ENCODE measurements at regions not wholly inside any gene's neighbourhood (a gene's known extent, or its start where the extent isn't known, plus 50 kb on each side); places are given as distances from the start of the nearest gene placed in this dataset.
"Not testable (repeated sequence)": the region's sequence is repeated elsewhere in the genome, so short reads cannot be mapped to it uniquely, and the experiment has no call there.

DNA sequence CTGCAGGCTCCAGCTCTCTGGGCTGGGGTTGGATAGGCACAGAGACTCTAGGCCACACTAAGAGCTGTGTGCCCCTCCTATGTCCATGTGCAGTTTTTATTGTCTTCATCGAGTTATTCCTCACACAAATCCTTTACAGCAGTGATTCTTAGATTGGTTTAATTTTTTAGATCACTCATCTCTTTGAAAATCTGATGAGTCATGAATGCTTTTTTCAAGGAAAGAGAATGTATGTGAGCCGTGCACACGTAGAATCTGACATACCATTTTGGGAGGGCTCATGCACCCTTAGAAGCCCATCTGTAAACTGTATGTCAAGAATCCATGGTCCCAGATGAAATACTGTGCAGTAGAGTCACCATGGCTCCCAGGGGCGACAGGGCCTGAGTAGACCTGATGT, 100.7 kb upstream of the S1PR3 start:
- Histone ChIP-seq H3K4me1 (ENCODE audit: control insufficient read depth in 1 of 2, insufficient read depth in 2 of 2, low read length in 2 of 2) (no peaks in the 10 kb centered on the region), H3K27me3 (ENCODE audit: low read depth, low read length) (no peaks in the 10 kb centered on the region), H3K36me3 (ENCODE audit: control insufficient read depth in 1 of 2, insufficient read depth in 2 of 2, low read length in 2 of 2) (no peaks in the 10 kb centered on the region), H3K4me3 (ENCODE audit: low read depth in 1 of 2, low read length in 2 of 2) (no peak overlapping the region), H3K27ac (ENCODE audit: low read length) (no peak overlapping the region), H3K9me3 (ENCODE audit: control insufficient read depth in 1 of 2, low read length in 2 of 2) (no peaks in the 10 kb centered on the region)

DNA sequence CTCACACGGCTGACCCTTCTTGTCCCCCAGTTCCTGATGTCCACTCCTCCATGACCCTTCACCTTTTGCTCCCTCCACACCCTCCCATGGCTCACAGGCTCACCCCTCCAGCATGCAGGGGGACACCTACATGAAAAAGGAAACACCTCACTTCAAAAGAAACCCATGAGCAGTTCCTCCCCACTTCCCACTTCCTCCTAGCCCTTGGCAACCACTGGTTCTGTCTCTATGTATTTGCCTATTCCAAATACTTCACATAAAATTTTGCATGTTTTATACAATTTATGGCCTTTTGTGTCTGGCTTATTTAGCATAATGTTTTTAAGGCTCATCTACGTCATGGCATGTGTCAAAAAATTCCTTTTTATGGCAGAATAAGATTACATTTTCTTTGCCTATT, 100.2 kb upstream of the S1PR3 start:
- Histone ChIP-seq H3K27me3 (ENCODE audit: low read depth, low read length) (no peaks in the 10 kb centered on the region), H3K4me3 (ENCODE audit: low read depth in 1 of 2, low read length in 2 of 2) (no peak overlapping the region), H3K9me3 (ENCODE audit: control insufficient read depth in 1 of 2, low read length in 2 of 2) (no peaks in the 10 kb centered on the region), H3K4me1 (ENCODE audit: control insufficient read depth in 1 of 2, insufficient read depth in 2 of 2, low read length in 2 of 2) (no peaks in the 10 kb centered on the region), H3K27ac (ENCODE audit: low read length) (no peak overlapping the region), H3K36me3 (ENCODE audit: control insufficient read depth in 1 of 2, insufficient read depth in 2 of 2, low read length in 2 of 2) (no peaks in the 10 kb centered on the region)

DNA sequence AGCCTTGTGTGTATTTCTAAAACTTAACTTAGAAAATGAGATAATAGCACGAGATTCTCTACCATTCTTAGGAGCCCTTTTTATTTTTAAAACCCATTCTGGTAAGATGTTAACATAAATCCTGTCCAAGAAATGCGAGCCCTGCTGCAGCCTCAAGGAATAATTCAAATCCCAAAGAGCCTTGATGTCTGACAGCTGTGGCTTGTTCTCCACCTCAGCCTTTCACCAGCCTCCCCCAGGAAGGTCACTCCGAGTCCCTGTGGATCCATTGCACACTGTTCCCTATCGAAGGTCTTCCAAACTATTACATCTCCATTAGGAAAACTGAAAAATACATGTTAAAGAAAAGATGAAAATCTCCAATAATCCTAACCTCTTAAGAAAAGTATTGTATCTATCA, 98.5 kb upstream of the S1PR3 start:
- Histone ChIP-seq H3K36me3 (ENCODE audit: control insufficient read depth in 1 of 2, insufficient read depth in 2 of 2, low read length in 2 of 2) (no peaks in the 10 kb centered on the region), H3K4me3 (ENCODE audit: low read depth in 1 of 2, low read length in 2 of 2) (no peak overlapping the region), H3K27ac (ENCODE audit: low read length) (no peak overlapping the region), H3K27me3 (ENCODE audit: low read depth, low read length) (no peaks in the 10 kb centered on the region), H3K4me1 (ENCODE audit: control insufficient read depth in 1 of 2, insufficient read depth in 2 of 2, low read length in 2 of 2) (no peaks in the 10 kb centered on the region), H3K9me3 (ENCODE audit: control insufficient read depth in 1 of 2, low read length in 2 of 2) (no peaks in the 10 kb centered on the region)

DNA sequence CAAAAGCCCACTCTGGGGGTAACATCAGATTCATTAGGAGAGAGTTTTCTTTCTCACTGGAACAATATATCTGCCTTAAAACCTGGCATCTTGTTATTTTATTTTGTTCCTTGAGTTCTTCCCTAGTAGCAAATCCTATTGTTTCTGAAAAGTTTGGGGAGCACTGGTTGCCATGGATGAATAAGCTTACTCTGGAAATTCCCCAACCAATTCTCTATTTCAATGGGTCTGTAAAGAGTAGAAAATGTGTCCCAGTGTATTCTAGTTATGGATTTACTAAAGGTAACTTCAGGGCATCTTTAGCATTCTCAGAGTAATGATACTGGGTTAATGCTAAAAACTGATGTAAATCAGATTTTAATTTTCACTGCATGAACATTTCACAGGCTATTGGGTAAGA, 94.2 kb upstream of the S1PR3 start:
- Histone ChIP-seq H3K27ac (ENCODE audit: low read length) (no peak overlapping the region), H3K4me1 (ENCODE audit: control insufficient read depth in 1 of 2, insufficient read depth in 2 of 2, low read length in 2 of 2) (no peaks in the 10 kb centered on the region), H3K9me3 (ENCODE audit: control insufficient read depth in 1 of 2, low read length in 2 of 2) (no peaks in the 10 kb centered on the region), H3K36me3 (ENCODE audit: control insufficient read depth in 1 of 2, insufficient read depth in 2 of 2, low read length in 2 of 2) (no peaks in the 10 kb centered on the region), H3K4me3 (ENCODE audit: low read depth in 1 of 2, low read length in 2 of 2) (no peak overlapping the region), H3K27me3 (ENCODE audit: low read depth, low read length) (no peaks in the 10 kb centered on the region)

DNA sequence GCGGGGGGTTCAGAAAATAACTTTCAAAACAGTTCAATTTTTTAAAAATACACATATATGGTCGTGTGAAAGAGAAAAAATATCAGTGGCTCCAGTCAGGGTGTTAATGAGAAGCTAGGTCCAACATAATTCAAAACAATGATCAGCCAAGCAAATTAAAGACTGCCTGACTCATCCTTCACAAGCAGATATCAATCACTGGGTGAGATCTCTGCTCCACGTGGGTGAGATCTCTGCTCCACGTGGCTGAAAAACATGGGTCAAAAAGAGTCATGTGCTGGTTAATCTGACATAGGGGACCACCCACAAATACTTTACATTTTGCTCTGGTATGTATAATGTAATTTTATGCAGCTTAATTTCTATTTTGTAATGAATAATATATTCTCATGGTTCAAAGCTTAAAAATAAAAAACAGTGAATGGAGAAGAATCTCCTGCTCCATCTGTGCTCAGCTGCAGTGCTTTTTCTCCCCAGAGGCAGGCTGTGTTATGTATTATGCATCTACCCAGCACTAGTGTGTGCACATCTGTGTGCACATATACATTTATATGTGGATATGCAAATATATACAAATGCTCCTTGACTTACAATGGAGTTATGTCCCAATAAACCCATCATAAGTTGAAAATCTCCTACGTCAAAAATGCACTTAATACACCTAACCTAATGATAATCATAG, 93.1 kb upstream of the S1PR3 start:
- Histone ChIP-seq H3K4me3 (ENCODE audit: low read depth in 1 of 2, low read length in 2 of 2) (no peak overlapping the region), H3K36me3 (ENCODE audit: control insufficient read depth in 1 of 2, insufficient read depth in 2 of 2, low read length in 2 of 2) (no peaks in the 10 kb centered on the region), H3K27me3 (ENCODE audit: low read depth, low read length) (no peaks in the 10 kb centered on the region), H3K4me1 (ENCODE audit: control insufficient read depth in 1 of 2, insufficient read depth in 2 of 2, low read length in 2 of 2) (no peaks in the 10 kb centered on the region), H3K27ac (ENCODE audit: low read length) (no peak overlapping the region), H3K9me3 (ENCODE audit: control insufficient read depth in 1 of 2, low read length in 2 of 2) (no peaks in the 10 kb centered on the region)

DNA sequence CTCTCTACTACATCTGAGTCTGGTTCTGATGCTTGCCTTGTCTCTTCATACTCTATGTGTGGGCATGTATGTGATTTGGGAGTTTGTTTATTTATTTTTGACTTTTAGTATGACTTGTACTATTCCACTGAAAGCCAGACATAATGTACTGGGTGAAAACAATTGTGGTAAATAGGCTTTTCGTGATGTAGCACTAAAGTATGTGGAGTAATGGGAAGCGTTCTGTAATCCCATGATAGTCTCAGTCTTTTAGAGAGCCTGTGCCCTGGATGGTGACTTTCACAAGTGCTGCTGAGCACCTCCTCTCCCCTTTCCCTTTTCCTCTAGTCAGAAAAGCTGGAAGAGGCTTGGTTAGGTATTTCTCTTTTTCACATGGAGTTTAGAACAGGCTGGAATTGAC, 85.8 kb upstream of the S1PR3 start:
- Histone ChIP-seq H3K4me3 (ENCODE audit: low read depth in 1 of 2, low read length in 2 of 2) (no peak overlapping the region), H3K4me1 (ENCODE audit: control insufficient read depth in 1 of 2, insufficient read depth in 2 of 2, low read length in 2 of 2) (no peaks in the 10 kb centered on the region), H3K36me3 (ENCODE audit: control insufficient read depth in 1 of 2, insufficient read depth in 2 of 2, low read length in 2 of 2) (no peaks in the 10 kb centered on the region), H3K27ac (ENCODE audit: low read length) (no peak overlapping the region), H3K27me3 (ENCODE audit: low read depth, low read length) (no peaks in the 10 kb centered on the region), H3K9me3 (ENCODE audit: control insufficient read depth in 1 of 2, low read length in 2 of 2) (no peaks in the 10 kb centered on the region)

DNA sequence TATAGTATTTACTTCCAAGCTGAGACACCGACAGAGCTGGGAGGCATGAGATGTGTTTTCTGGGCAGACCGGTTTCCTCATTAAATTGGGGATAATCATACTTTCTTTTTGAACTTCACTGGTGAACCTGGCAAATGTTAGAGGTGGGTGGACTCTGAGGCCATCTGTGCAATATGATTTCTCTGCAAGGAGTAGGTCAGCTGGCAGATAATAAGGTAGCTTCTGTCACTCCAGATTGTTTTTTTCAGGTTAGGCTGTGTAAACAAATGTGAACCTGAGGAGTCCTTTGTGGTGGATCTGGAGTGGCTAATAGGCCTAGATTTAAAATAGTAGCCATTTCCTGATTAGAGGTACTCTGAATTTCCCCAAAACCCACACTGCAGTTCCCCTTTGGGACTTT, 75.4 kb upstream of the S1PR3 start:
- no peaks in the 10 kb centered on the region for H3K27me3 ChIP-seq (ENCODE audit: low read depth, low read length)
- no peak overlapping the region for H3K27ac ChIP-seq (ENCODE audit: low read length)
- H3K4me3 ChIP-seq (ENCODE audit: low read depth in 1 of 2, low read length in 2 of 2) = no peak overlapping the region
- H3K9me3 ChIP-seq (ENCODE audit: control insufficient read depth in 1 of 2, low read length in 2 of 2) = no peaks in the 10 kb centered on the region
- peaks cover 0 to 17% of the 10 kb centered on the region in 2 donors for H3K4me1 ChIP-seq (ENCODE audit: control insufficient read depth in 1 of 2, insufficient read depth in 2 of 2, low read length in 2 of 2)
- no peaks in the 10 kb centered on the region for H3K36me3 ChIP-seq (ENCODE audit: control insufficient read depth in 1 of 2, insufficient read depth in 2 of 2, low read length in 2 of 2)

DNA sequence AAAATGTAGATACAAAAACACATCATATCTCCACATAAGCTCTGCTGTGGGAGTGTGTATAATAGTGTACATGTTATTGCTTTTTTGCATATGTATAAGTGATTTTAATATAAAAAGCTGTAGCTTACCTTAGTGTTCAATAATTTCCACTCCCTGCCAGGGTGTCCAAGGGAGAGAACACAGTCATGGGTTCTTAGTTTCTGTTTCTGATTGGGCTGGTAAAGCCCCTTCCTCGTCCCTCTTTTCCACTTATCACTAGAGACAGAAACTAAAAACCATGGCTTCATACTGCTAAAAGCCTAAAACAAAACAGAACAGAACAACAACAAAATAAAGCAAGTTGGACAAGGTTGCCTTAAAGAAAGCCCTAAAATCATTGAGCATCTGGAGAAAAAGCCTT, 74.4 kb upstream of the S1PR3 start:
- Histone ChIP-seq H3K4me1 (ENCODE audit: control insufficient read depth in 1 of 2, insufficient read depth in 2 of 2, low read length in 2 of 2) (peaks cover 0 to 17% of the 10 kb centered on the region in 2 donors), H3K36me3 (ENCODE audit: control insufficient read depth in 1 of 2, insufficient read depth in 2 of 2, low read length in 2 of 2) (no peaks in the 10 kb centered on the region), H3K27me3 (ENCODE audit: low read depth, low read length) (no peaks in the 10 kb centered on the region), H3K27ac (ENCODE audit: low read length) (no peak overlapping the region), H3K4me3 (ENCODE audit: low read depth in 1 of 2, low read length in 2 of 2) (no peak overlapping the region), H3K9me3 (ENCODE audit: control insufficient read depth in 1 of 2, low read length in 2 of 2) (no peaks in the 10 kb centered on the region)

DNA sequence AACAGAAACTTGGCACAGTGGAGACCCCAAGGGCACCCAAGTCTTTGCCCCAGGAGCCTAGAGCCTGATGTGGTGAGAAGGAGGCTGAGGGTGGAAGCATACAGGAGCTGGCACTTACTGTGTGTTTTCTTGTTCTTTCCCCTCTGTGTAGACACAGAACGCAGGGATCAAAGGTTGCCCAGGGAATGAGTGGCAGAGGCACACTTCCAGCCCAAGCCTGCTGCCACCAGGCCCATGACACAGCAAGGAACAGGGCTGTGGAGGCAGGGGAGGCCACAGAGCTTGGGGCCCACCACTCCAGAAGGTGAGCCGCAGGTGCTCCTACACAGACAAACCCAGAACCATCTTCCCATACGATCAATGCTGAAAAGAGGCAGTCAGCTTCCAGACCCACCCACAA, 73.9 kb upstream of the S1PR3 start:
- no peak overlapping the region for H3K27ac ChIP-seq (ENCODE audit: low read length)
- peaks cover 0 to 17% of the 10 kb centered on the region in 2 donors for H3K4me1 ChIP-seq (ENCODE audit: control insufficient read depth in 1 of 2, insufficient read depth in 2 of 2, low read length in 2 of 2)
- H3K9me3 ChIP-seq (ENCODE audit: control insufficient read depth in 1 of 2, low read length in 2 of 2) = no peaks in the 10 kb centered on the region
- H3K4me3 ChIP-seq (ENCODE audit: low read depth in 1 of 2, low read length in 2 of 2) = no peak overlapping the region
- no peaks in the 10 kb centered on the region for H3K27me3 ChIP-seq (ENCODE audit: low read depth, low read length)
- no peaks in the 10 kb centered on the region for H3K36me3 ChIP-seq (ENCODE audit: control insufficient read depth in 1 of 2, insufficient read depth in 2 of 2, low read length in 2 of 2)

DNA sequence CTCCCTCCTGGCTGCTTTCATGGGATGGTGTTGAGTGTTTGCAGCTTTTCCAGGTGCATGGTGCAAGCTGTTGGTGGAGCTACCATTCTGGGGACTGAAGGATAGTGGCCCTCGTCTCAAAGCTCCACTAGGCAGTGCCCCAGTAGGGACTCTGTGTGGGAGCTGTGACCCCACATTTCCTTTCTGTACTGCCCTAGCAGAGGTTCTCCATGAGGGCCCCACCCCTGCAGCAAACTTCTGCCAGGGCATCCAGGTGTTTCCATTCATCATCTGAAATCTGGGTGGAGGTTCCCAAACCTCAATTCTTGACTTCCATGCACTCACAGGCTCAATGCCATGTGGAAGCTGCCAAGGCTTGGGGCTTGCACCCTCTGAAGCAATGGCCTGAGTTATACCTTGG, 72.7 kb upstream of the S1PR3 start:
- H3K9me3 ChIP-seq (ENCODE audit: control insufficient read depth in 1 of 2, low read length in 2 of 2); H3K27me3 ChIP-seq (ENCODE audit: low read depth, low read length); H3K27ac ChIP-seq (ENCODE audit: low read length); H3K36me3 ChIP-seq (ENCODE audit: control insufficient read depth in 1 of 2, insufficient read depth in 2 of 2, low read length in 2 of 2); H3K4me3 ChIP-seq (ENCODE audit: low read depth in 1 of 2, low read length in 2 of 2): not testable (repeated sequence)
- peaks cover 0 to 17% of the 10 kb centered on the region in 2 donors for H3K4me1 ChIP-seq (ENCODE audit: control insufficient read depth in 1 of 2, insufficient read depth in 2 of 2, low read length in 2 of 2)

DNA sequence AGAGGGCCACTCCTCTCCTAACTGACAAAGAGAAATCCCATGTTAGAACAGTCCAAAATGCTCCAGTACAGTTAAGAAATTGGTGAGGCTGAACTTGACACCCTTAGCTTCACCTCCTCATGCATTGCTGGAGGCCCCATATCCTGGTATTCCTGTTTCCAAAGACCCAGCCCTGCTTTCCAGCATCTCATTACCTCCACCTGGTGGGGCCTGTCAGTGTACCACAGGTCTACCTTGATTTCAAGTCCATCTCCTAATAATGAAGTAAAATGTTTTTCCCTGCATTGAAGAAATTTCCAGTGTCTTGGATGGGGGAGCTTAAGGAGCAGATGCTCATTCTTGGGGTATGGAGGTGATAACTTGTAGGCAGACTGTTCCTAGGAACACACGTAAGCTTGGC, 70.6 kb upstream of the S1PR3 start:
- no peak overlapping the region for H3K4me3 ChIP-seq (ENCODE audit: low read depth in 1 of 2, low read length in 2 of 2)
- H3K27ac ChIP-seq (ENCODE audit: low read length) = no peak overlapping the region
- no peaks in the 10 kb centered on the region for H3K9me3 ChIP-seq (ENCODE audit: control insufficient read depth in 1 of 2, low read length in 2 of 2)
- H3K36me3 ChIP-seq (ENCODE audit: control insufficient read depth in 1 of 2, insufficient read depth in 2 of 2, low read length in 2 of 2) = no peaks in the 10 kb centered on the region
- no peaks in the 10 kb centered on the region for H3K27me3 ChIP-seq (ENCODE audit: low read depth, low read length)
- H3K4me1 ChIP-seq (ENCODE audit: control insufficient read depth in 1 of 2, insufficient read depth in 2 of 2, low read length in 2 of 2) = peaks cover 0 to 7% of the 10 kb centered on the region in 2 donors

DNA sequence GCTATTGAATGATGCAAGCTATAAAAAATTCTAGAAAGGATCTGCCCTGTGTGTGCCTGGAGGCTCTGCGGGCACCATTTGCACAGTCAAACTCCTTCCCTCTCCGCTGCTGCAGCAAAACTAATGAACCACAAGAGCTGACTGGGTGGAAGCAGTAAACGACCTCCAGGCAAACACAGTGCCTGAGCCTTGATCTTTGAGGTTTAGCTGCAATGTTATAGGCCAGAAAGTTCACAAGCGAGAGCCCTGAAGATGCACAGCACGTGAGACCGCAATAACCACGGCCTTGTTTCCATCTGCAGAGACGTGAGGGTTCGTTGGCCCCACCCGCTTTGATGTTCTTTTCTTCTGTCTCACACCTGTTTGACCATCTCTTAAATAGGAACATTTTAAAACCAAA, 69.2 kb upstream of the S1PR3 start:
- no peaks in the 10 kb centered on the region for H3K27me3 ChIP-seq (ENCODE audit: low read depth, low read length)
- no peaks in the 10 kb centered on the region for H3K36me3 ChIP-seq (ENCODE audit: control insufficient read depth in 1 of 2, insufficient read depth in 2 of 2, low read length in 2 of 2)
- H3K9me3 ChIP-seq (ENCODE audit: control insufficient read depth in 1 of 2, low read length in 2 of 2) = no peaks in the 10 kb centered on the region
- no peak overlapping the region for H3K27ac ChIP-seq (ENCODE audit: low read length)
- H3K4me1 ChIP-seq (ENCODE audit: control insufficient read depth in 1 of 2, insufficient read depth in 2 of 2, low read length in 2 of 2) = peaks cover 0 to 3% of the 10 kb centered on the region in 2 donors
- no peak overlapping the region for H3K4me3 ChIP-seq (ENCODE audit: low read depth in 1 of 2, low read length in 2 of 2)

Data from muscle layer of duodenum (tissue), 2 donors.